ENCODE measurements at regions not wholly inside any gene's neighbourhood (a gene's known extent, or its start where the extent isn't known, plus 50 kb on each side); places are given as distances from the start of the nearest gene placed in this dataset.

GRCh38 chr18:42412281-42412680, 457.2 kb downstream of the PIK3C3 start:
- TF ChIP-seq EZH2 (IDR thresholded peaks at IDR 0.05; ENCODE audit: low read length, missing control alignments) (no peak), CTCF (conservative IDR thresholded peaks at IDR 0.05 in 1 of 2, IDR thresholded peaks at IDR 0.05 in 1 of 2; ENCODE audit: low read depth in 1 of 2, low read length in 2 of 2) (no peak)
- peak in 1 of 2 donors; percentile 28 for DNase-seq (ENCODE audit: low read depth in 2 of 2)
- no peak overlapping the region for H3K27ac ChIP-seq (ENCODE audit: insufficient read depth, low read length)

GRCh38 chr18:42412896-42413295, 457.9 kb downstream of the PIK3C3 start:
- H3K79me2 ChIP-seq (ENCODE audit: control insufficient read depth, insufficient read depth, low read length) = no peaks in the 10 kb centered on the region
- H3K4me3 ChIP-seq (replicated peaks in 1 of 4; ENCODE audit: control extremely low read depth in 1 of 4, insufficient read depth in 1 of 4, low read depth in 3 of 4, low read length in 4 of 4) = no peak overlapping the region
- H3K4me1 ChIP-seq (ENCODE audit: control insufficient read depth, extremely low read depth, insufficient read depth, low read length) = no peaks in the 10 kb centered on the region
- H2AFZ ChIP-seq (ENCODE audit: low read length) = no peak overlapping the region
- DNase-seq (ENCODE audit: low read depth in 2 of 2) = peak in 1 of 2 donors; percentile 72
- H3K27ac ChIP-seq (ENCODE audit: insufficient read depth, low read length) = no peak overlapping the region
- no peak for TF ChIP-seq CTCF (conservative IDR thresholded peaks at IDR 0.05 in 1 of 2, IDR thresholded peaks at IDR 0.05 in 1 of 2; ENCODE audit: low read depth in 1 of 2, low read length in 2 of 2)
- TF ChIP-seq EZH2 (IDR thresholded peaks at IDR 0.05; ENCODE audit: low read length, missing control alignments) = no peak
- no peaks in the 10 kb centered on the region for H3K27me3 ChIP-seq (ENCODE audit: control insufficient read depth, insufficient read depth, low read length)
- H4K20me1 ChIP-seq (ENCODE audit: control insufficient read depth, extremely low read depth, insufficient read depth, low read length) = no peaks in the 10 kb centered on the region
- no peak overlapping the region for H3K9ac ChIP-seq (ENCODE audit: insufficient read depth, low read length)
- no peaks in the 10 kb centered on the region for H3K36me3 ChIP-seq (ENCODE audit: control insufficient read depth, insufficient read depth, low read length)
- no peaks in the 10 kb centered on the region for H3K9me3 ChIP-seq (ENCODE audit: control insufficient read depth, insufficient read depth, low read depth, low read length)
- no peak overlapping the region for H3K4me2 ChIP-seq (ENCODE audit: extremely low read depth, insufficient read depth, low read length)

More at GRCh38 chr18:42412281-42412680, 457.2 kb downstream of the PIK3C3 start:
- Histone ChIP-seq H4K20me1 (ENCODE audit: control insufficient read depth, extremely low read depth, insufficient read depth, low read length) (no peaks in the 10 kb centered on the region), H3K9ac (ENCODE audit: insufficient read depth, low read length) (no peak overlapping the region), H3K36me3 (ENCODE audit: control insufficient read depth, insufficient read depth, low read length) (no peaks in the 10 kb centered on the region), H3K4me1 (ENCODE audit: control insufficient read depth, extremely low read depth, insufficient read depth, low read length) (no peaks in the 10 kb centered on the region), H3K4me3 (replicated peaks in 1 of 4; ENCODE audit: control extremely low read depth in 1 of 4, insufficient read depth in 1 of 4, low read depth in 3 of 4, low read length in 4 of 4) (no peak overlapping the region), H2AFZ (ENCODE audit: low read length) (no peak overlapping the region), H3K79me2 (ENCODE audit: control insufficient read depth, insufficient read depth, low read length) (no peaks in the 10 kb centered on the region), H3K9me3 (ENCODE audit: control insufficient read depth, insufficient read depth, low read depth, low read length) (no peaks in the 10 kb centered on the region), H3K27me3 (ENCODE audit: control insufficient read depth, insufficient read depth, low read length) (no peaks in the 10 kb centered on the region), H3K4me2 (ENCODE audit: extremely low read depth, insufficient read depth, low read length) (no peak overlapping the region)

GRCh38 chr18:42413870-42414269, 458.8 kb downstream of the PIK3C3 start:
- DNase-seq (ENCODE audit: low read depth in 2 of 2) = peak; percentile 0 to 81
- Histone ChIP-seq H3K9ac (ENCODE audit: insufficient read depth, low read length) (no peak overlapping the region), H3K36me3 (ENCODE audit: control insufficient read depth, insufficient read depth, low read length) (no peaks in the 10 kb centered on the region), H3K27me3 (ENCODE audit: control insufficient read depth, insufficient read depth, low read length) (no peaks in the 10 kb centered on the region), H3K4me2 (ENCODE audit: extremely low read depth, insufficient read depth, low read length) (no peak overlapping the region), H3K27ac (ENCODE audit: insufficient read depth, low read length) (no peak overlapping the region), H3K4me3 (replicated peaks in 1 of 4; ENCODE audit: control extremely low read depth in 1 of 4, insufficient read depth in 1 of 4, low read depth in 3 of 4, low read length in 4 of 4) (no peak overlapping the region), H3K9me3 (ENCODE audit: control insufficient read depth, insufficient read depth, low read depth, low read length) (no peaks in the 10 kb centered on the region), H2AFZ (ENCODE audit: low read length) (no peak overlapping the region), H4K20me1 (ENCODE audit: control insufficient read depth, extremely low read depth, insufficient read depth, low read length) (no peaks in the 10 kb centered on the region), H3K4me1 (ENCODE audit: control insufficient read depth, extremely low read depth, insufficient read depth, low read length) (no peaks in the 10 kb centered on the region), H3K79me2 (ENCODE audit: control insufficient read depth, insufficient read depth, low read length) (no peaks in the 10 kb centered on the region)
- TF ChIP-seq CTCF (conservative IDR thresholded peaks at IDR 0.05 in 1 of 2, IDR thresholded peaks at IDR 0.05 in 1 of 2; ENCODE audit: low read depth in 1 of 2, low read length in 2 of 2) (no peak), EZH2 (IDR thresholded peaks at IDR 0.05; ENCODE audit: low read length, missing control alignments) (no peak)

All from fibroblast of lung (primary cell).